Activated CD4-positive, alpha-beta T cell treated with anti-CD3 and anti-CD28 coated beads for 48 hours (primary cell): ENCODE measurements at regions not wholly inside any gene's neighbourhood (a gene's known extent, or its start where the extent isn't known, plus 50 kb on each side); places are given as distances from the start of the nearest gene placed in this dataset.
"Not testable (repeated sequence)": the region's sequence is repeated elsewhere in the genome, so short reads cannot be mapped to it uniquely, and the experiment has no call there.

ENCODE experiments used
- DNase-seq: peaks from one replicate; pipeline ENCODE4 v3.0.0-alpha.2; 2020

- no peak for DNase-seq
Observed at GRCh38 chr3:55147406-55147805, 219.5 kb upstream of the LRTM1 start.

GRCh38 chr3:55146216-55146615, 218.4 kb upstream of the LRTM1 start:
- no peak for DNase-seq

GRCh38 chr3:55144015-55144673, 216.3 kb upstream of the LRTM1 start:
- no peak for DNase-seq

GRCh38 chr3:55143336-55143735, 215.5 kb upstream of the LRTM1 start:
- DNase-seq = no peak

- DNase-seq = not testable (repeated sequence)
Observed at GRCh38 chr3:55136291-55136690, 208.4 kb upstream of the LRTM1 start.

GRCh38 chr3:55128225-55128823, 200.5 kb upstream of the LRTM1 start:
- no peak for DNase-seq

- DNase-seq = no peak
Observed at GRCh38 chr3:55127565-55127964, 199.7 kb upstream of the LRTM1 start.

GRCh38 chr3:55124371-55124770, 196.5 kb upstream of the LRTM1 start:
- no peak for DNase-seq
